Right hindlimb (tissue), 1 donor: ENCODE measurements at regions not wholly inside any gene's neighbourhood (a gene's known extent, or its start where the extent isn't known, plus 50 kb on each side); places are given as distances from the start of the nearest gene placed in this dataset.
"Not testable (repeated sequence)": the region's sequence is repeated elsewhere in the genome, so short reads cannot be mapped to it uniquely, and the experiment has no call there.

Source experiments
- DNase-seq: peaks from one replicate; pipeline ENCODE4 v3.0.0-alpha.2; 2018

GRCh38 chr7:96558530-96558929 lies 151.1 kb downstream of the SEM1 start:
- DNase-seq = no peak

GRCh38 chr7:96558093-96558492 lies 151.6 kb downstream of the SEM1 start:
- DNase-seq = no peak

DNA sequence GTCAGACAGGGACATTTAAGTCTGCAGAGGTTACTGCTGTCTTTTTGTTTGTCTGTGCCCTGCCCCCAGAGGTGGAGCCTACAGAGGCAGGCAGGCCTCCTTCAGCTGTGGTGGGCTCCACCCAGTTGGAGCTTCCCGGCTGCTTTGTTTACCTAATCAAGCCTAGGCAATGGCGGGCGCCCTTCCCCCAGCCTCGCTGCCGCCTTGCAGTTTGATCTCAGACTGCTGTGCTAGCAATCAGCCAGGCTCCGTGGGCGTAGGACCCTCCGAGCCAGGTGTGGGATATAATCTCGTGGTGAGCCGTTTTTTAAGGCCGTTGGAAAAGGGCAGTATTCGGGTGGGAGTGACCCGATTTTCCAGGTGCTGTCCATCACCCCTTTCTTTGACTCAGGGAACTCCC lies 152.0 kb downstream of the SEM1 start:
- not testable (repeated sequence) for DNase-seq

GRCh38 chr7:96548664-96549063 lies 161.0 kb downstream of the SEM1 start:
- DNase-seq = no peak

DNA sequence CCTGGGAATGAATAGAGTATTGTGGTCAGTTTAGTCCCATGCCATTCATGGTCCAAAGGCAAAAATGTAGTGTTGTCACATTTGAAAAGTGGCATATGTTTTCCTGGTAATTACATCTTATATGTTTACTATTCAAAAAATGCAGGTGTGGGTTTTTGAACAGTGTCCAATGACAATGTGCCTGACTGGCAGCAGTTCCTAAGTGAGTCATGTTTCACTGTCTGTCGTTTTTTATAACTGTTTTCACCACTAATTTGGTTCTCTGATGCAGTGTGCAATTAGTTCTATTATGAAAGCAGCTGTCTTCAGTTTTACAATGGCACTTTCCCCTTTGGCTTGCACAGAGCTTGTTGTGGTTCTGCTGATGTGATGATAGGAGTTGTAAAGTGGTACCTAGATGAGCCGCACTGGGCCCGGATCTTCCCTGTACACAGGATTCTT lies 162.3 kb downstream of the SEM1 start:
- DNase-seq = no peak

DNA sequence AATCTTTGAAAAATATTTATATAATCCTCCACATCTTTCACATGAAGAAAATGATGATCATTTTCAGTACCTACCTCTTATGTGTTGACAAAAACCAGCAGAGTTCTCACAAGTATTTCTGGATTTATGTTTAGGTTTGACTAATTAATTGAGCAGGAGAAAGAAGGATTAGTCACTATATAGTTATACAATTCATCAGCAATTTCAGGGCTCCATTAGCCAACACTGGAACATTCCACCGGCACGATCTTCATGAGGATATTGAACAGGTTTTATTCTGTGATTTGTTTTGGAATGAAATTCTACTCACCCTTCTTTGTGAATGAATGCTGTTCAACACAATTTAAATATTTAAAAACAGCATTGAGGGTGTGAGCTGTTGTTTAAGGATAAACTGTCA lies 163.2 kb downstream of the SEM1 start:
- no peak for DNase-seq

DNA sequence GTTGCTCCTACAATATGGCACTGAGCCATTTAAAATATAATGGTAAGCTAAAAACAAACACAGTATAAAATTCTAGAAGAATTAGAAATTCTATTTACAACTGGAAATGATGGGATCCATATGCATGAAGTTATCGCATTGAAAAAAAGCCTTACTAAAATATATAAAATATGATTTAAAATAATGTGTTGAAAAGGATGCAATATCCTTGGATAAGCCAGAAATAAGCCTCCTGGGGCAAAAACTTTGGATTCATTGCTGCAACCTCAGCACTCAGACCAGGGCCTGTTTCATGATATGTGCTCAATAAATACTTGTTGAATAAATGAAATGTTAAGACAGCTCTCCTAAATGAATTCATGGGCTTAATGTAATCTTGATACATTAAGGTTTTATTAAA lies 170.2 kb downstream of the SEM1 start:
- DNase-seq = no peak

- DNase-seq = no peak
These were observed 171.0 kb downstream of the SEM1 start for GRCh38 chr7:96538632-96539031.

GRCh38 chr7:96534221-96534620 lies 175.4 kb downstream of the SEM1 start:
- no peak for DNase-seq

DNA sequence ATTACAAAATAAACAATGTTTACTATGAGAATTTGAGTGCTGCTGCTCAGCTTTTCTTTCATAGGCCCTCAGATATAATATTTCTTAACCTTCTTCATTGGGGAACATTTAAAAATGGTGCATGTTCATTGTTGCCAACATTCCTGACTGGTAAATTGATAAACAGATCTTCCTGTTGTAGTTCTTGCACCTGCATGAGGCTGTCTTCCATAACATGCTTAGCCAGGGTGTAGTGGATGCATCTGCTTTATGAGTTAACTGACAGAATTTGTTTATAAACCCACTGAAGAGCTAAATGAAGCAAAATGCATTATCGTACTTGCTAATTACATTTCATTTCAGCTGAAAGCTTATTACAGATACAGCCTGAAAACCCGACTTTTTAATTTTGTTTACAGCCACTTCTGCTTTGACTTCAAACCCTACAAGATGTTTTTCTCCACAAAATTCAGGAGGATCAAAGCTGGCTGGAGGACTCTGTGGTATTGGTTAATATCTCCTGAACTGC lies 177.2 kb downstream of the SEM1 start:
- DNase-seq = no peak

DNA sequence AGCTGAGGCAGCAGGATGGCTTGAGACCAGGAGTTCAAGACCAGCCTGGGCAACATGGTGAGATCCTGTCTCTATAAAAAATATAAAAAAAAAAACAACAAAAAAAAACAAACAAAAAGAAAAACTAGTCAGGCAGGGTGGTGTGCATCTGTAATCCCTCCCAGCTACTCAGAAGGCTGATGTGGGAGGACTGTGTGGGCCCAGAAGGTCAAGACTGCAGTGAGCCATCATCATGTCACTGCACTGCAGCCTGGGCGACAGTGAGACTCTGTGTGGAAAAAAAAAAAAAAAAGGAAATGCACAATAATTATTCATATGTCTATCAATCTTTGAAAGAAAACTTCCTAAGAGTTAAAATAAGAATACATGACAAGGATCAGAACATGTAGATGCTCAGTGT lies 178.3 kb downstream of the SEM1 start:
- no peak for DNase-seq

GRCh38 chr7:96530786-96531185 lies 178.9 kb downstream of the SEM1 start:
- DNase-seq = no peak

DNA sequence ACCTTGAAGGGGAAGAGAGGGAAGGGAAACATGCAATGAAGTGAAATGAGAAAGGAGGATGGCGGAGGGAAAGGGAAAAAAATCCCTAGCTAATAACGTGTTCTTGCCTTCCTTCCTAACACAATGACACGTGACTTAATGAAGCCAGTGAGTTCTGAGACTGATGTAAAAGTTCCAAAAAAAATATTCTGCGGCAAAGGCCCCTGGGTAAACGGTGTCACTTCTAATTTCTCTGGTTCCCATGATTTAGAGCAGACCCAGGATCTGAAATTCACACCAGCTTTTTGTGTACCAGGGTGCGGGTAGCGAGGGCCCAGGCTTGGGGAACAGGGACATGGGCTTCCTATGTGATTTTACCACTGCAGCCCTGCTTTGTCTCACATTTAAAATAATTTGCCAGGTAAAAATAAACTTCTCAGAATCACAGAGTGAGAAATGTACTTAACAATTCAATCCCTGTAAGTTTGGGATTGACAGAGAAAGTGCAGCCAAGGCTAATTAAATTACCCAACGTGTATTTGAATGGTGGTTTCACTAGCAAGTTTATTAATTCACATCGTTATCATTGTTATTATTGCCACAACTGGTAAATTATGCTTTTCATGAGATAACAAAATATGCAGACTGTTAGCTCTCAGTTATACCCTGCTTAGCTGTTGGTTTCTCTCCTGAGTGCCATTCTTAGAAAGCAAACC lies 182.4 kb downstream of the SEM1 start:
- DNase-seq = no peak

GRCh38 chr7:96526496-96526895 lies 183.2 kb downstream of the SEM1 start:
- DNase-seq = no peak

- peak; percentile 72 for DNase-seq
These were observed 188.4 kb downstream of the SEM1 start for GRCh38 chr7:96521068-96521894.

- DNase-seq = no peak
These were observed 186.5 kb upstream of the SLC25A13 start for GRCh38 chr7:96508371-96508770.

DNA sequence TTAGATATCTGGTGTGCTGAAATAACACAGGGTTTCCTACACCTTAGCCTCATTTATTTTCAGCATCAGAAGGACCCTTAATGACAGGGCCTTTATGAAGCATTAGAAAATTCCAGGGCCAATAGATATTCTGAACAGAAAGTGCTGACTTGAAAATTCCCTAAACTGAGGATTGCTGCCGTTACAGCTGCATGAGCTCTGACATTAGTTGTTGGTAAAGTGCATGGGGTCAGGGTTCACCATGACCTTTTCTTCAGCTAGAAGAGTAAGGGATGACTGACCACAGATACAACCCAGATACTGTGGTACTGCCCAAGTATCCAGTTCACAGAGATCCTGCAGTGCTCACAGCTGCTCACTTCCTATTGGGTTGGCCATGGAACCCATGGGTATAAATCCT lies 181.7 kb upstream of the SLC25A13 start:
- DNase-seq = no peak

DNA sequence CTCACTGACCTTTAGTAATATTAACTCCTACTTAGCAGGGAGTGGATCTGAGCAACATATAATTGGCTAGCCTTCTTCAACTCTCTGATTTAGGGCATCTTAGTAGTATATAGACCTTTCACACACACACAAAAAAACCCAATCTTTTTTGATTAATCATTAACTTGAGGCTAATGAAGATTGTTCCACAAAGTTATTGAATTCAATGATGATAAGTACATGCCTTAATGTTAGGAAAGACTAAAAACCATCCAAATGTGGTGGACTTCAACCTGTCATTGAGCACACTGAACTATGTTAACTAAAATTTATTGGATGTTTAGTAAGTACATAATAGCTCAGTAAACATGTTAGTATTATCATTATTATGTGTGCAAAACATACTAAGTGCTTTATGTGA lies 179.4 kb upstream of the SLC25A13 start:
- DNase-seq = no peak

- DNase-seq = no peak
These were observed 177.6 kb upstream of the SLC25A13 start for GRCh38 chr7:96499532-96499931.

GRCh38 chr7:96497567-96497966 lies 175.7 kb upstream of the SLC25A13 start:
- DNase-seq = no peak

GRCh38 chr7:96495751-96496216 lies 173.9 kb upstream of the SLC25A13 start:
- no peak for DNase-seq

- DNase-seq = no peak
These were observed 164.8 kb upstream of the SLC25A13 start for GRCh38 chr7:96486681-96487080.

- no peak for DNase-seq
These were observed 162.9 kb upstream of the SLC25A13 start for GRCh38 chr7:96484845-96485244.

- no peak for DNase-seq
These were observed 162.2 kb upstream of the SLC25A13 start for GRCh38 chr7:96484091-96484490.
